IMR-90 (cell line): ENCODE measurements at regions not wholly inside any gene's neighbourhood (a gene's known extent, or its start where the extent isn't known, plus 50 kb on each side); places are given as distances from the start of the nearest gene placed in this dataset.

ENCODE experiments used
- ATAC-seq: fragments of 200-7000 bp; cut with Tn5 transposase; 2 replicates; pipeline ENCODE4 v1.9.1; 2020; ENCODE audit warnings: low read depth, mild to moderate bottlenecking, moderate library complexity
- BruUV-seq: library from RNA; stranded (reverse); fragments of 400-500 nt; replicated peaks from 2 replicates; lab custom pipeline; 2021; lab: Mats Ljungman, UMichigan
- CTCF ChIA-PET: fragments of 300-600 bp; formaldehyde crosslinking; extraction: SDS; loops from one replicate; lab custom pipeline; 2021; ENCODE audit warnings: antibody characterized with exemption; lab: Yijun Ruan, JAX
- POLR2A ChIA-PET: fragments of 300-600 bp; sonication (Branson Sonifier 250); formaldehyde crosslinking; loops from one replicate; lab custom pipeline; 2022; ENCODE audit warnings: antibody characterized with exemption; ENCODE audit not compliant: unreplicated experiment; lab: Charles Lee
- DNase-seq: peaks from one replicate; pipeline ENCODE4 v3.0.0; 2013
- H2AFZ ChIP-seq: replicated peaks from 2 replicates; pipeline ENCODE3; 2013; ENCODE audit warnings: low read length, mild to moderate bottlenecking; ENCODE audit not compliant: poor library complexity
- H2AK5ac ChIP-seq: 2 replicates; pipeline ENCODE4 v1.6.1; 2013; ENCODE audit warnings: low read depth, low read length, inconsistent platforms
- H2AK9ac ChIP-seq: replicated peaks from 2 replicates; pipeline ENCODE3; 2013; ENCODE audit warnings: mild to moderate bottlenecking, low read depth, low read length, moderate library complexity; ENCODE audit not compliant: poor library complexity
- H2BK120ac ChIP-seq: 2 replicates; pipeline ENCODE4 v1.6.1; 2013; ENCODE audit warnings: low read depth, low read length, inconsistent platforms
- H2BK15ac ChIP-seq: 3 replicates; pipeline ENCODE4 v1.6.1; 2013; ENCODE audit warnings: low read depth, low read length, inconsistent platforms
- H2BK20ac ChIP-seq: 2 replicates; pipeline ENCODE4 v1.6.1; 2013; ENCODE audit warnings: low read depth, mild to moderate bottlenecking, inconsistent platforms, low read length, moderate library complexity
- H2BK5ac ChIP-seq: 2 replicates; pipeline ENCODE4 v1.6.1; 2013; ENCODE audit warnings: mild to moderate bottlenecking, low read depth, low read length, inconsistent platforms; ENCODE audit not compliant: poor library complexity, severe bottlenecking
- H3K14ac ChIP-seq: replicated peaks from 2 replicates; pipeline ENCODE4 v1.6.1; 2013; ENCODE audit warnings: low read depth, low read length, inconsistent platforms
- H3K18ac ChIP-seq: 2 replicates; pipeline ENCODE4 v1.6.1; 2013; ENCODE audit warnings: low read depth, low read length, control low read depth
- H3K23ac ChIP-seq: 2 replicates; pipeline ENCODE4 v1.6.1; 2013; ENCODE audit warnings: low read depth, low read length, inconsistent platforms
- H3K27ac ChIP-seq: 2 replicates; pipeline ENCODE4 v1.5.1; 2013; ENCODE audit warnings: mild to moderate bottlenecking, control low read depth, low read length; ENCODE audit not compliant: insufficient read depth
- H3K27me3 ChIP-seq: 2 replicates; pipeline ENCODE4 v1.6.1; 2013; ENCODE audit warnings: low read length; ENCODE audit not compliant: control insufficient read depth, insufficient read depth
- H3K36me3 ChIP-seq: 2 replicates; pipeline ENCODE4 v1.6.1; 2013; ENCODE audit warnings: low read length, mixed read lengths; ENCODE audit not compliant: control insufficient read depth, insufficient read depth
- H3K4ac ChIP-seq: 2 replicates; pipeline ENCODE4 v1.6.1; 2013; ENCODE audit warnings: low read depth, low read length, inconsistent platforms
- H3K4me1 ChIP-seq: 2 replicates; pipeline ENCODE4 v1.6.1; 2013; ENCODE audit warnings: low read length, mixed read lengths; ENCODE audit not compliant: control insufficient read depth, insufficient read depth
- H3K4me2 ChIP-seq: 2 replicates; pipeline ENCODE4 v1.6.1; 2013; ENCODE audit warnings: low read depth, mild to moderate bottlenecking, control low read depth, low read length, moderate library complexity
- H3K4me3 ChIP-seq: 2 replicates; pipeline ENCODE4 v1.5.1; 2013; ENCODE audit warnings: low read depth, mild to moderate bottlenecking, control low read depth, low read length, moderate library complexity; ENCODE audit not compliant: insufficient read depth
- H3K56ac ChIP-seq: 2 replicates; pipeline ENCODE4 v1.6.1; 2013; ENCODE audit warnings: low read length, inconsistent platforms; ENCODE audit not compliant: insufficient read depth; ENCODE audit errors: extremely low read depth
- H3K79me1 ChIP-seq, 2 experiments: 2 replicates each; pipeline ENCODE4 v1.6.1; 2013; ENCODE audit warnings: low read length in 2 of 2, inconsistent platforms in 1 of 2, low read depth in 1 of 2
- H3K9ac ChIP-seq: 2 replicates; pipeline ENCODE4 v1.6.1; 2013; ENCODE audit warnings: low read depth, low read length, control low read depth
- H3K9me1 ChIP-seq: 2 replicates; pipeline ENCODE4 v1.6.1; 2013; ENCODE audit warnings: low read length, inconsistent platforms; ENCODE audit not compliant: insufficient read depth
- H3K9me3 ChIP-seq: 2 replicates; pipeline ENCODE4 v1.6.1; 2013; ENCODE audit warnings: low read length; ENCODE audit not compliant: control insufficient read depth, insufficient read depth
- H4K20me1 ChIP-seq: 2 replicates; pipeline ENCODE4 v1.6.1; 2013; ENCODE audit warnings: low read length, inconsistent platforms; ENCODE audit not compliant: insufficient read depth
- H4K5ac ChIP-seq: 2 replicates; pipeline ENCODE4 v1.6.1; 2013; ENCODE audit warnings: mild to moderate bottlenecking, low read depth, low read length, control low read depth
- H4K8ac ChIP-seq, 2 experiments: 2 replicates each; pipeline ENCODE4 v1.6.1; 2013; ENCODE audit warnings: low read depth in 2 of 2, low read length in 2 of 2, control low read depth in 1 of 2, inconsistent platforms in 1 of 2
- H4K91ac ChIP-seq: 2 replicates; pipeline ENCODE4 v1.6.1; 2013; ENCODE audit warnings: low read depth, low read length, inconsistent platforms; ENCODE audit not compliant: insufficient read depth
- CEBPB ChIP-seq: IDR thresholded peaks from 2 replicates; pipeline ENCODE4 v1.6.1; 2012; ENCODE audit warnings: low read depth, low read length, improper control_type of control experiment
- FOS ChIP-seq: fragments of 150-350 bp; IDR thresholded peaks from 2 replicates; pipeline ENCODE4 v1.6.1; 2016; ENCODE audit warnings: low read depth, low read length
- MXI1 ChIP-seq: IDR thresholded peaks from 2 replicates; pipeline ENCODE4 v1.6.1; 2012; ENCODE audit warnings: low read depth, mild to moderate bottlenecking, low read length, moderate library complexity, borderline replicate concordance
- RAD21 ChIP-seq: IDR thresholded peaks from 2 replicates; pipeline ENCODE4 v1.6.1; 2012; ENCODE audit warnings: low read length, improper control_type of control experiment
- RFX5 ChIP-seq: IDR thresholded peaks from 2 replicates; pipeline ENCODE4 v1.8.0; 2012; ENCODE audit warnings: low read depth, mild to moderate bottlenecking, low read length, moderate library complexity
- USF2 ChIP-seq: fragments of 150-350 bp; IDR thresholded peaks from 2 replicates; pipeline ENCODE4 v1.6.1; 2017; ENCODE audit warnings: mild to moderate bottlenecking, antibody characterized with exemption, low read length, low read depth
- WGBS, 2 experiments: methylation state at CpG; one replicate each; pipeline versions ENCODE4 v1.1.5 to v1.1.7; 2013; ENCODE audit warnings: missing lambda C conversion rate in 2 of 2; ENCODE audit not compliant: insufficient read length in 1 of 2; ENCODE audit errors: extremely low coverage in 2 of 2; 5-methylcytosine and 5-hydroxymethylcytosine counted together
- dilution Hi-C: fragments of 300-500 bp; cut with HindIII; formaldehyde crosslinking; loops from one replicate; pipeline ENCODE4 v1.14.3; 2018; ENCODE audit warnings: low sequenced_read_pairs; ENCODE audit not compliant: unreplicated experiment
- in situ Hi-C: fragments of 300-500 bp; cut with MboI; formaldehyde crosslinking; loops from 3 replicates; pipeline ENCODE4 v1.14.3; 2019; ENCODE audit warnings: low sequenced_read_pairs, inconsistent platforms, mixed read lengths
- intact Hi-C: fragments of 100-400 bp; cut with micrococcal nuclease; formaldehyde crosslinking; loops from 2 replicates; pipeline ENCODE4 v1.10.0; 2022

- ATAC-seq: peak; percentile 62
- TF ChIP-seq USF2 (no peak), MXI1 (no peak), CEBPB (peak; percentile 65; the same call in 1 of the 2 replicates), RAD21 (0 out of 2 replicates have a peak, but pooled peaks have one; percentile 2), RFX5 (no peak), FOS (no peak)
- H3K4me3 ChIP-seq: no peak overlapping the region
- intact Hi-C loops: loop anchor here (1.0 kb wide), 1 partner anchor 299 kb away; no protein-coding TSS in a partner anchor
- peak overlapping the region in 1 of 2 experiments; percentile 46; a peak in 1 of 4 replicates for H4K8ac ChIP-seq
- no peak overlapping the region for H3K14ac ChIP-seq
- no CpG with 5 or more reads among the region's 8 CpGs for WGBS, 2 experiments
- 0 out of 2 replicates have a peak overlapping the region, but pooled peaks have one; percentile 12 for H3K23ac ChIP-seq
- H2BK15ac ChIP-seq: 0 out of 3 replicates have a peak overlapping the region, but pooled peaks have one; percentile 0
- H3K79me1 ChIP-seq: no peaks in the 10 kb centered on the region
- no peak overlapping the region for H2AFZ ChIP-seq
- POLR2A ChIA-PET: no interaction called here
- peak overlapping the region; percentile 57 for H2BK5ac ChIP-seq
- H3K9me3 ChIP-seq: no peaks in the 10 kb centered on the region
- peak overlapping the region; percentile 81; the same call in 1 of the 2 replicates for H3K18ac ChIP-seq
- peak overlapping the region; percentile 76 for H2BK120ac ChIP-seq
- peak overlapping the region; percentile 76; the same call in 1 of the 2 replicates for H4K5ac ChIP-seq
- H3K36me3 ChIP-seq: no peaks in the 10 kb centered on the region
- 0 out of 2 replicates have a peak overlapping the region, but pooled peaks have one; percentile 35 for H2AK5ac ChIP-seq
- no peak overlapping the region for H2AK9ac ChIP-seq
- in situ Hi-C loops: no loop called here
- dilution Hi-C loops: no loop called here
- no TSS peak for BruUV-seq
- peak; percentile 69 for DNase-seq
- H3K9me1 ChIP-seq: peaks cover 4% of the 10 kb centered on the region; the same call in 1 of the 2 replicates
- no peak overlapping the region for H3K27ac ChIP-seq
- H2BK20ac ChIP-seq: peak overlapping the region; percentile 76; the same call in 1 of the 2 replicates
- peaks cover 8% of the 10 kb centered on the region for H3K4me1 ChIP-seq
- H3K9ac ChIP-seq: no peak overlapping the region
- no peaks in the 10 kb centered on the region for H4K20me1 ChIP-seq
- CTCF ChIA-PET: interaction anchor here (0.6 kb wide), 1 partner anchor 33 kb away, joined by 3 read pairs; no protein-coding TSS in a partner anchor
- no peaks in the 10 kb centered on the region for H3K27me3 ChIP-seq
- H3K4ac ChIP-seq: peak overlapping the region; percentile 67; the same call in 1 of the 2 replicates
- H3K4me2 ChIP-seq: peak overlapping the region; percentile 46; the same call in 1 of the 2 replicates
- no peak overlapping the region for H3K56ac ChIP-seq
- 0 out of 2 replicates have a peak overlapping the region, but pooled peaks have one; percentile 61 for H4K91ac ChIP-seq
Observed at GRCh38 chrX:150062292-150063137, 124.2 kb upstream of the EOLA2 start.
